Transverse colon (tissue), 4 donors: ENCODE measurements at regions not wholly inside any gene's neighbourhood (a gene's known extent, or its start where the extent isn't known, plus 50 kb on each side); places are given as distances from the start of the nearest gene placed in this dataset.

Experiments used
- CTCF ChIP-seq, 5 experiments: fragments of 200-600 bp in 3 of 5; fragments of 450-650 bp in 2 of 5; sonication (generic) in 3 of 5; IDR thresholded peaks; 1 replicate in 2 of 5; 2 replicates in 3 of 5; pipeline ENCODE4 v1.5.1; 2016 to 2017; ENCODE audit warnings: antibody characterized with exemption in 5 of 5, inconsistent platforms in 3 of 5, mild to moderate bottlenecking in 2 of 5, moderate library complexity in 1 of 5
- POLR2AphosphoS5 ChIP-seq, 3 donors: sonication (generic); formaldehyde crosslinking; IDR thresholded peaks; one replicate each; pipeline ENCODE4 v1.6.1; 2016; ENCODE audit warnings: antibody characterized with exemption in 3 of 3

GRCh38 chr2:104025295-104025694 is 828.6 kb upstream of the POU3F3 start:
- no peak for TF ChIP-seq CTCF (IDR thresholded peaks at IDR 0.05)
- no peak for TF ChIP-seq POLR2AphosphoS5 (IDR thresholded peaks at IDR 0.05)
